T-helper 1 cell treated with Interleukin-12 subunit alpha and Interleukin-12 subunit beta and Interleukin-4 antibody, amounts not matched to agents 30 ng/mL and 1 ng/mL, for 36 hours (primary cell): ENCODE measurements at regions not wholly inside any gene's neighbourhood (a gene's known extent, or its start where the extent isn't known, plus 50 kb on each side); places are given as distances from the start of the nearest gene placed in this dataset.
"Not testable (repeated sequence)": the region's sequence is repeated elsewhere in the genome, so short reads cannot be mapped to it uniquely, and the experiment has no call there.

Experiments used
- intact Hi-C: fragments of 100-400 bp; cut with micrococcal nuclease; formaldehyde crosslinking; loops from one replicate; pipeline ENCODE4 v1.15.1; 2024

GRCh38 chr1:73771396-73771795 is 426.6 kb downstream of the LRRIQ3 start:
- intact Hi-C loops, result no loop called here

- intact Hi-C loops, result no loop called here
These were observed 427.7 kb downstream of the LRRIQ3 start for GRCh38 chr1:73770109-73770905.

GRCh38 chr1:73766786-73767348 is 431.1 kb downstream of the LRRIQ3 start:
- intact Hi-C loops, result no loop called here

- intact Hi-C loops, result no loop called here
These were observed 432.3 kb downstream of the LRRIQ3 start for GRCh38 chr1:73765551-73766233.

GRCh38 chr1:73761559-73761958 is 436.4 kb downstream of the LRRIQ3 start:
- intact Hi-C loops, result no loop called here

GRCh38 chr1:73759011-73759410 is 439.0 kb downstream of the LRRIQ3 start:
- intact Hi-C loops, result no loop called here

- intact Hi-C loops, result no loop called here
These were observed 441.2 kb downstream of the LRRIQ3 start for GRCh38 chr1:73756817-73757216.

- intact Hi-C loops, result no loop called here
These were observed 442.3 kb downstream of the LRRIQ3 start for GRCh38 chr1:73755649-73756048.

- intact Hi-C loops, result no loop called here
These were observed 448.0 kb downstream of the LRRIQ3 start for GRCh38 chr1:73749996-73750395.

- intact Hi-C loops, result no loop called here
These were observed 453.0 kb downstream of the LRRIQ3 start for GRCh38 chr1:73744985-73745384.

- intact Hi-C loops, result no loop called here
These were observed 461.9 kb downstream of the LRRIQ3 start for GRCh38 chr1:73736125-73736524.

- intact Hi-C loops, result no loop called here
These were observed 470.9 kb downstream of the LRRIQ3 start for GRCh38 chr1:73727036-73727435.

GRCh38 chr1:73722055-73722454 is 475.9 kb downstream of the LRRIQ3 start:
- intact Hi-C loops, result no loop called here

- intact Hi-C loops, result no loop called here
These were observed 480.0 kb downstream of the LRRIQ3 start for GRCh38 chr1:73717976-73718375.

- intact Hi-C loops, result no loop called here
These were observed 486.9 kb downstream of the LRRIQ3 start for GRCh38 chr1:73711089-73711488.

GRCh38 chr1:73701826-73702225 is 496.1 kb downstream of the LRRIQ3 start:
- intact Hi-C loops, result no loop called here

- intact Hi-C loops, result loop anchor here (5.0 kb wide), 1 partner anchor 1054 kb away; no protein-coding TSS in a partner anchor
These were observed 521.8 kb downstream of the LRRIQ3 start for GRCh38 chr1:73676186-73676585.

GRCh38 chr1:73674945-73675561 is 522.9 kb downstream of the LRRIQ3 start:
- intact Hi-C loops, result loop anchor here (5.0 kb wide), 1 partner anchor 1053 kb away; no protein-coding TSS in a partner anchor

GRCh38 chr1:73673971-73674370 is 524.0 kb downstream of the LRRIQ3 start:
- intact Hi-C loops, result no loop called here

- intact Hi-C loops, result no loop called here
These were observed 526.4 kb downstream of the LRRIQ3 start for GRCh38 chr1:73671530-73671929.

GRCh38 chr1:73667959-73668358 is 530.0 kb downstream of the LRRIQ3 start:
- intact Hi-C loops, result not testable (repeated sequence)

GRCh38 chr1:73662526-73662925 is 535.5 kb downstream of the LRRIQ3 start:
- intact Hi-C loops, result no loop called here
